Right lobe of liver (tissue), 6 donors: ENCODE measurements at regions not wholly inside any gene's neighbourhood (a gene's known extent, or its start where the extent isn't known, plus 50 kb on each side); places are given as distances from the start of the nearest gene placed in this dataset.
"Not testable (repeated sequence)": the region's sequence is repeated elsewhere in the genome, so short reads cannot be mapped to it uniquely, and the experiment has no call there.

Source experiments
- ATAC-seq, 4 donors: fragments of 200-7000 bp; cut with Tn5 transposase; one replicate each; pipeline ENCODE4 v1.9.1; 2020; ENCODE audit warnings: mild to moderate bottlenecking in 4 of 4, moderate library complexity in 4 of 4
- DNase-seq, 3 donors: peaks; one replicate each; pipeline ENCODE4 v3.0.0-alpha.2; 2020
- H3K27ac ChIP-seq, 3 donors: fragments of 200-600 bp; one replicate each; pipeline ENCODE4 v1.8.0; 2022
- H3K27me3 ChIP-seq, 2 donors: fragments of 200-600 bp; one replicate each; pipeline ENCODE4 v1.8.0; 2022
- H3K36me3 ChIP-seq, 4 donors: fragments of 200-600 bp; sonication (generic) in 1 of 4; one replicate each; pipeline versions ENCODE4 v1.5.1 to v1.8.0; 2017 to 2022; ENCODE audit warnings: control low read depth in 1 of 4
- H3K4me1 ChIP-seq, 4 donors: fragments of 200-600 bp; sonication (generic) in 1 of 4; one replicate each; pipeline versions ENCODE4 v1.5.1 to v1.8.0; 2017 to 2022; ENCODE audit warnings: control low read depth in 1 of 4
- H3K4me3 ChIP-seq, 3 donors: fragments of 200-600 bp; one replicate each; pipeline ENCODE4 v1.8.0; 2022
- H3K9me3 ChIP-seq, 4 donors: fragments of 200-600 bp; sonication (generic) in 1 of 4; one replicate each; pipeline versions ENCODE4 v1.5.1 to v1.8.0; 2017 to 2022; ENCODE audit warnings: control low read depth in 1 of 4
- CTCF ChIP-seq, 4 donors: fragments of 200-600 bp in 3 of 4; fragments of 450-650 bp in 1 of 4; IDR thresholded peaks; one replicate each; pipeline versions ENCODE4 v1.5.1 to v1.8.0; 2016 to 2022; ENCODE audit warnings: antibody characterized with exemption in 4 of 4, mild to moderate bottlenecking in 2 of 4
- POLR2A ChIP-seq: fragments of 450-650 bp; IDR thresholded peaks from one replicate; pipeline ENCODE4 v1.6.1; 2017; ENCODE audit warnings: antibody characterized with exemption, mild to moderate bottlenecking
- WGBS: methylation state at CpG from one replicate; pipeline ENCODE4 v1.1.6; 2018; ENCODE audit warnings: low coverage, low lambda C conversion rate; ENCODE audit not compliant: insufficient coverage; ENCODE audit errors: missing lambda C conversion rate; 5-methylcytosine and 5-hydroxymethylcytosine counted together
- intact Hi-C, 2 donors: fragments of 100-400 bp; cut with DNase I; formaldehyde crosslinking; loops; one replicate each; pipeline versions ENCODE4 v1.11.2 to v1.14.1; 2022
- donor health status: DM: no; HTN: yes; CAD: no.
- donor health status: DM: no; HTN: no; CAD: no.
- donor health status: DM: no; HTN: no; CAD: no.
- donor health status: DM: no; HTN: yes; CAD: no.
- donor health status: DM: no; HTN: yes; CAD: no.

GRCh38 chr1:96116731-96117130 lies 604.9 kb upstream of the PTBP2 start:
- TF ChIP-seq POLR2A, result no peak
- TF ChIP-seq CTCF (IDR thresholded peaks at IDR 0.05), result no peak
- no peak for ATAC-seq
- Histone ChIP-seq H3K27ac (no peak overlapping the region), H3K4me1 (no peaks in the 10 kb centered on the region), H3K36me3 (no peaks in the 10 kb centered on the region), H3K27me3 (no peaks in the 10 kb centered on the region), H3K4me3 (no peak overlapping the region), H3K9me3 (no peaks in the 10 kb centered on the region)
- DNase-seq, result no peak
- 72% methylated on average over 6 of the region's 6 CpGs for WGBS
- intact Hi-C loops, result no loop called here

GRCh38 chr1:96130432-96130831 lies 591.2 kb upstream of the PTBP2 start:
- no peaks in the 10 kb centered on the region for H3K36me3 ChIP-seq
- 47% methylated on average over 2 of the region's 2 CpGs for WGBS
- DNase-seq, result no peak
- H3K9me3 ChIP-seq, result no peaks in the 10 kb centered on the region
- no peak overlapping the region for H3K4me3 ChIP-seq
- H3K27ac ChIP-seq, result no peak overlapping the region
- H3K27me3 ChIP-seq, result no peaks in the 10 kb centered on the region
- no peak for TF ChIP-seq POLR2A
- TF ChIP-seq CTCF (IDR thresholded peaks at IDR 0.05), result no peak
- no peaks in the 10 kb centered on the region for H3K4me1 ChIP-seq
- intact Hi-C loops, result no loop called here
- no peak for ATAC-seq

GRCh38 chr1:96144636-96145035 lies 576.9 kb upstream of the PTBP2 start:
- intact Hi-C loops, result no loop called here
- Histone ChIP-seq H3K36me3 (no peaks in the 10 kb centered on the region), H3K27ac (no peak overlapping the region), H3K9me3 (no peaks in the 10 kb centered on the region), H3K4me1 (no peaks in the 10 kb centered on the region), H3K4me3 (no peak overlapping the region), H3K27me3 (no peaks in the 10 kb centered on the region)
- ATAC-seq (no peak), DNase-seq (no peak)
- TF ChIP-seq POLR2A (no peak), CTCF (IDR thresholded peaks at IDR 0.05) (no peak)
- WGBS, result 49% methylated on average over 3 of the region's 3 CpGs

- ATAC-seq (no peak), DNase-seq (no peak)
- Histone ChIP-seq H3K4me3 (no peak overlapping the region), H3K27ac (no peak overlapping the region), H3K27me3 (no peaks in the 10 kb centered on the region), H3K36me3 (no peaks in the 10 kb centered on the region), H3K4me1 (no peaks in the 10 kb centered on the region), H3K9me3 (no peaks in the 10 kb centered on the region)
- intact Hi-C loops, result no loop called here
- TF ChIP-seq CTCF (IDR thresholded peaks at IDR 0.05) (no peak), POLR2A (no peak)
Measured at GRCh38 chr1:96145492-96145891, 576.1 kb upstream of the PTBP2 start.

- H3K27me3 ChIP-seq, H3K4me1 ChIP-seq, H3K9me3 ChIP-seq, H3K4me3 ChIP-seq, DNase-seq, H3K36me3 ChIP-seq, intact Hi-C loops, H3K27ac ChIP-seq, ATAC-seq: not testable (repeated sequence)
- WGBS, result 65% methylated on average over 3 of the region's 3 CpGs
Measured at GRCh38 chr1:96152957-96153356, 568.6 kb upstream of the PTBP2 start.
